ENCODE measurements at regions not wholly inside any gene's neighbourhood (a gene's known extent, or its start where the extent isn't known, plus 50 kb on each side); places are given as distances from the start of the nearest gene placed in this dataset.
"Not testable (repeated sequence)": the region's sequence is repeated elsewhere in the genome, so short reads cannot be mapped to it uniquely, and the experiment has no call there.

DNA sequence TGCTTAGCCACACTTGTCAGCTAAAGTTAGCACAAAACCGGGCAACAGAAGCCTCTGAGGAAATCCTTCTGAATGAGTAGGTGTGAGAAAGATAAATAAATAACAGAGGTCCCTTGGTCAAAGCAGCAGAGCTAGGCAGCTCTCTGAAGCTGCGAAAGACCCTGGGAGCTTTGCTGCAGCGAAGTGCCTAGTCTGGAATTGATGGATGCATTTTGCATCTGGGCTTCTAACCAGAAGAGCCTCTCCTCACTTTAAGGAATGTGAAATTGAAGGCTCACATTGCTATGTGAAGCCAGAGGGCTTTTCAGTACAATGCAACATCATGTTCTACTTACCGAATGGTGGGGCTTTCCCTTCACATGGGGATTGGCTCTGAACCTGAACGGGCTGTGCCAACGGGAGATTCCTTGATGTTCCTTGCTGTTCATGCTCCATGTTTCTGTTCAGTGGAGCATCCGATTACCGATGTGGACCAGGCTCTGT, 274.6 kb downstream of the HS3ST3B1 start:
- no peak overlapping the region for H3K4me2 ChIP-seq (ENCODE audit: low read length)
- no peaks in the 10 kb centered on the region for H3K79me2 ChIP-seq (ENCODE audit: low read length)
- no peaks in the 10 kb centered on the region for H3K9me3 ChIP-seq (ENCODE audit: insufficient read depth, low read length)
- TF ChIP-seq, protein P1, sequence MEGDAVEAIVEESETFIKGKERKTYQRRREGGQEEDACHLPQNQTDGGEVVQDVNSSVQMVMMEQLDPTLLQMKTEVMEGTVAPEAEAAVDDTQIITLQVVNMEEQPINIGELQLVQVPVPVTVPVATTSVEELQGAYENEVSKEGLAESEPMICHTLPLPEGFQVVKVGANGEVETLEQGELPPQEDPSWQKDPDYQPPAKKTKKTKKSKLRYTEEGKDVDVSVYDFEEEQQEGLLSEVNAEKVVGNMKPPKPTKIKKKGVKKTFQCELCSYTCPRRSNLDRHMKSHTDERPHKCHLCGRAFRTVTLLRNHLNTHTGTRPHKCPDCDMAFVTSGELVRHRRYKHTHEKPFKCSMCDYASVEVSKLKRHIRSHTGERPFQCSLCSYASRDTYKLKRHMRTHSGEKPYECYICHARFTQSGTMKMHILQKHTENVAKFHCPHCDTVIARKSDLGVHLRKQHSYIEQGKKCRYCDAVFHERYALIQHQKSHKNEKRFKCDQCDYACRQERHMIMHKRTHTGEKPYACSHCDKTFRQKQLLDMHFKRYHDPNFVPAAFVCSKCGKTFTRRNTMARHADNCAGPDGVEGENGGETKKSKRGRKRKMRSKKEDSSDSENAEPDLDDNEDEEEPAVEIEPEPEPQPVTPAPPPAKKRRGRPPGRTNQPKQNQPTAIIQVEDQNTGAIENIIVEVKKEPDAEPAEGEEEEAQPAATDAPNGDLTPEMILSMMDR (IDR thresholded peaks at IDR 0.05; ENCODE audit: low read depth, low read length) = no peak
- TF ChIP-seq EZH2phosphoT487 (IDR thresholded peaks at IDR 0.05; ENCODE audit: low read depth) = no peak
- no peak overlapping the region for H3K4me3 ChIP-seq (ENCODE audit: low read length)
- no peaks in the 10 kb centered on the region for H3K4me1 ChIP-seq (ENCODE audit: low read length)
- no peaks in the 10 kb centered on the region for H4K20me1 ChIP-seq (ENCODE audit: insufficient read depth, low read length)
- no peaks in the 10 kb centered on the region for H3K36me3 ChIP-seq (replicated peaks; ENCODE audit: low read depth, low read length)
- H3K27me3 ChIP-seq (ENCODE audit: low read depth, low read length) = no peaks in the 10 kb centered on the region
- H2AFZ ChIP-seq (ENCODE audit: low read depth, low read length) = no peak overlapping the region
- H3K27ac ChIP-seq (ENCODE audit: low read length) = no peak overlapping the region
- H3K9ac ChIP-seq (ENCODE audit: low read length) = no peak overlapping the region

DNA sequence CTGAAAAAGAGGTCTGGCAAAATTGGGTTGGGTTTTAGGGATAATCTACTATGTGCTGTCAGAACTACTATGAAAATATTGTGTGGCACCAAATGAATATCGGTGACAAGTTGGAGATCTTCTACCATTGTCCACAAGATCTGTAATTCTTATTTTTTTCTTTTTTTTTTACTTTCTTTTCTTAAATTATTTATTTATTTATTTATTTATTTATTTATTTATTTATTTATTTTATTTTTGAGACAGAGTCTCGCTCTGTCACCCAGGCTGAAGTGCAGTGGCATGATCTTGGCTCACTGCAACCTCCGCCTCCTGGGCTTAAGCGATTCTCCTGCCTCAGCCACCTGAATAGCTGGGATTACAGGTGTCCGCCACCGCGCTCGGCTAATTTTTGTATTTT, 259.4 kb downstream of the HS3ST3B1 start:
- not testable (repeated sequence) for H3K36me3 ChIP-seq (replicated peaks; ENCODE audit: low read depth, low read length); H3K9ac ChIP-seq (ENCODE audit: low read length); H3K27me3 ChIP-seq (ENCODE audit: low read depth, low read length); H3K27ac ChIP-seq (ENCODE audit: low read length); H3K79me2 ChIP-seq (ENCODE audit: low read length); H3K4me3 ChIP-seq (ENCODE audit: low read length); H3K9me3 ChIP-seq (ENCODE audit: insufficient read depth, low read length); H2AFZ ChIP-seq (ENCODE audit: low read depth, low read length); H3K4me2 ChIP-seq (ENCODE audit: low read length); H3K4me1 ChIP-seq (ENCODE audit: low read length); H4K20me1 ChIP-seq (ENCODE audit: insufficient read depth, low read length)

DNA sequence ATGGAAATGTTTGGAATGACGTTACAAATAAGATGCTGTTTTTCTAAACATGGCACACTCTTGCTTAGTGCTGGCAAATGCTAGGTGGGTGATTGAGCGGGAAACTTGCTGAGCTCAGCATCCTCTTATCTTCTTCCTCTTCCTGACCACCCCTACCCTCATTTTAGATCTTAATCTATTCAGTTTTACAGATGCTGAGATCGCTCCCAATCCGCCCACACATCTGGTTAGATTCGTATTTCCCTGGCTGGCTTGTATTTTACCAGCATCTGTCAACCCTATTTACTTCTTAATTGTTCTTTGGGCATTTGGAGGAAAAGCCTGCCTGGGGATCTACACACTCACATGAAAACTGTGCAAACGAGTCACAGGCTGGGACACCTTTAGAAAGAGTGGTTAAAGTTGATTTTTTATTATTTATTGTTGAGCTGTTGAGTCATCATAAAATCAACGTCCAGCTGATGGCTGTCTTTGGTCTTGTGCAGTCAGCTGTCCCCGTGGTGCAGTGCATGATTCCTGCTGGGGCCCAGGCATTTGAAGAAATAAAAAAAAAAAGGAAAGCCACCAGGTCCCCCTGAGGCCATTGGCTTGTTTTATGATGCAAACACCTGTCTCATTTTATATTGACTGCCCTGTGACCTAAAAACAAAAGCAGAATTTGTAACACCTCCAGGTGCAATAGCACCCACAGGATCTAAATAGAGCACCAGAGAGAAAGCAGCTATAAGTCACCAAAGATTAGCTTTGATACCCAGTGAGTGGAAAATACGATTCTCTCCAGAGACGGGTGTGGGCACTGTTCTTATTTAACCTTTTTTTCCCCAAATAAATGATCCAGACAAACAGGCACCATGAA, 258.6 kb downstream of the HS3ST3B1 start:
- no peak overlapping the region for H2AFZ ChIP-seq (ENCODE audit: low read depth, low read length)

DNA sequence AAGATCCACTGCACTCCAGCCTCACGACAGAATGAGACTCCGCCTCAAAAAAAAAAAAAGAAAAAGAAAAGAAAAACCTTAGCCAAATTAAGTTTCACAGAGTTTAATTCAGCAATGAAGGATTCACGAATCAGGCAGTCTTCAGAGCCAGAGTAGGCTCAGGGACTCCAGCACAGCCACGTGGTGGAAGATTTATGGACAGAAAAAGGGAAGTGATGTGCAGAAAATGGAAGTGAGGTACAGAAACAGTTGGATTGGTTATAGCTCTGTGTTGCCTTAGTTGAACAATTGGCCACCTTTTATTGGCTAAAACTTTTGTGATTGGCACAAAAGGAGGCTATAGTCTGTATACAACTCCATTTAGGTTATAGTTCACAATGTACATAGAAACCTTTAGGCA, 256.6 kb downstream of the HS3ST3B1 start:
- Histone ChIP-seq H3K36me3 (replicated peaks; ENCODE audit: low read depth, low read length) (no peaks in the 10 kb centered on the region), H3K79me2 (ENCODE audit: low read length) (no peaks in the 10 kb centered on the region), H3K9ac (ENCODE audit: low read length) (no peak overlapping the region), H3K4me1 (ENCODE audit: low read length) (no peaks in the 10 kb centered on the region), H4K20me1 (ENCODE audit: insufficient read depth, low read length) (no peaks in the 10 kb centered on the region), H2AFZ (ENCODE audit: low read depth, low read length) (no peak overlapping the region), H3K27me3 (ENCODE audit: low read depth, low read length) (no peaks in the 10 kb centered on the region), H3K4me2 (ENCODE audit: low read length) (no peak overlapping the region), H3K9me3 (ENCODE audit: insufficient read depth, low read length) (no peaks in the 10 kb centered on the region), H3K27ac (ENCODE audit: low read length) (no peak overlapping the region), H3K4me3 (ENCODE audit: low read length) (no peak overlapping the region)
- no peak for TF ChIP-seq EZH2phosphoT487 (IDR thresholded peaks at IDR 0.05; ENCODE audit: low read depth)
- TF ChIP-seq, protein P1 (IDR thresholded peaks at IDR 0.05; ENCODE audit: low read depth, low read length) = no peak

More for the DNA sequence above, 258.6 kb downstream of the HS3ST3B1 start:
- Histone ChIP-seq H3K79me2 (ENCODE audit: low read length) (no peaks in the 10 kb centered on the region), H3K9me3 (ENCODE audit: insufficient read depth, low read length) (no peaks in the 10 kb centered on the region), H3K4me2 (ENCODE audit: low read length) (no peak overlapping the region), H3K9ac (ENCODE audit: low read length) (no peak overlapping the region), H3K4me3 (ENCODE audit: low read length) (no peak overlapping the region), H4K20me1 (ENCODE audit: insufficient read depth, low read length) (no peaks in the 10 kb centered on the region), H3K36me3 (replicated peaks; ENCODE audit: low read depth, low read length) (no peaks in the 10 kb centered on the region), H3K27ac (ENCODE audit: low read length) (no peak overlapping the region), H3K4me1 (ENCODE audit: low read length) (no peaks in the 10 kb centered on the region), H3K27me3 (ENCODE audit: low read depth, low read length) (no peaks in the 10 kb centered on the region)
- TF ChIP-seq EZH2phosphoT487 (IDR thresholded peaks at IDR 0.05; ENCODE audit: low read depth) = no peak
- TF ChIP-seq, protein P1 (IDR thresholded peaks at IDR 0.05; ENCODE audit: low read depth, low read length) = no peak
